Memory B cell (primary cell): ENCODE measurements at regions not wholly inside any gene's neighbourhood (a gene's known extent, or its start where the extent isn't known, plus 50 kb on each side); places are given as distances from the start of the nearest gene placed in this dataset.

Experiments
- ATAC-seq: fragments of 150-1000 bp; cut with Tn5 transposase; 2 replicates; pipeline ENCODE4 v1.10.0; 2021; ENCODE audit warnings: low read depth, mild to moderate bottlenecking, moderate library complexity
- DNase-seq, 2 donors: peaks; one replicate each; pipeline ENCODE4 v3.0.0; 2022; ENCODE audit warnings: low spot score in 2 of 2
- H3K27ac Mint-ChIP-seq: one replicate; pipeline ENCODE4 v1.8.0; 2022; ENCODE audit warnings: mild to moderate bottlenecking, moderate library complexity, mixed read lengths
- H3K27me3 Mint-ChIP-seq: one replicate; pipeline ENCODE4 v1.8.0; 2022; ENCODE audit warnings: mixed read lengths
- H3K36me3 Mint-ChIP-seq: one replicate; pipeline ENCODE4 v1.8.0; 2022; ENCODE audit warnings: mild to moderate bottlenecking, mixed read lengths
- H3K4me1 Mint-ChIP-seq: one replicate; pipeline ENCODE4 v1.8.0; 2022; ENCODE audit warnings: mixed read lengths
- H3K4me3 Mint-ChIP-seq: one replicate; pipeline ENCODE4 v1.8.0; 2022; ENCODE audit warnings: mild to moderate bottlenecking, moderate library complexity, mixed read lengths
- H3K9me3 Mint-ChIP-seq: one replicate; pipeline ENCODE4 v1.8.0; 2022; ENCODE audit warnings: mixed read lengths

DNA sequence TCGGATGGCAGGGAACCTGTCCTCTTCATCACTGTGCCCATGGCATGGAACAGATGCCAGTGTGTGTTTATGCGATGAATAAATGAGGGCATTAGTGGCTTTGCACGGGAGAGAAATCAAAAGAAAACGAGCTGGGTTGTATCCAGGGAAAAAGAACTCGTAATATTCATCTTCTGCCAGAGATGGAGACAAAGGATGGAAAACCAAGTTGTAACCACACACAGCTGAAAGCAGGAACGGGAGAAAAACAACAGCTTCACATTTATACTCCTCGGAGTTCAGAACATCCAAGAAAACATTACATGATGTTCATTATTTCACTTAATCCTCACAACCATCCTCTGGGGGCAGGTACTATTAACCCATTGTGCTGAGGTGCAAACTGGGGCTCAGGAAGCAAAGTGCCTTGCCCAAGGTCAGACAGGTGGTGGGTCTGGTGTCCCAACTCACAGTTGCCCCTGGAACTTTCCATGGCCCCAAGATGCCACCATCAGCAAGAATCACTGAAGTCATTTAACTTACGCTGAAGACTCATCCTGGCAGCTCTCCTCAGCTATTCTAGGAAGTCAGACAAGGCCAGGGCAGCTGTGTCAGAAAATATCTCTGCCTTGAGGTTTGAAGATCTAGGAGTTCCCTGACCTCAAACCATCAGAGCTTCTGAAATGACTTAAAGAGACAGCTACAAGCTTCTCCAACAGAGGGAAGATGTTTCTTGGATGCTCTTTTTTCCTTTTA is 250.4 kb downstream of the NSG2 start:
- no peak for ATAC-seq

DNA sequence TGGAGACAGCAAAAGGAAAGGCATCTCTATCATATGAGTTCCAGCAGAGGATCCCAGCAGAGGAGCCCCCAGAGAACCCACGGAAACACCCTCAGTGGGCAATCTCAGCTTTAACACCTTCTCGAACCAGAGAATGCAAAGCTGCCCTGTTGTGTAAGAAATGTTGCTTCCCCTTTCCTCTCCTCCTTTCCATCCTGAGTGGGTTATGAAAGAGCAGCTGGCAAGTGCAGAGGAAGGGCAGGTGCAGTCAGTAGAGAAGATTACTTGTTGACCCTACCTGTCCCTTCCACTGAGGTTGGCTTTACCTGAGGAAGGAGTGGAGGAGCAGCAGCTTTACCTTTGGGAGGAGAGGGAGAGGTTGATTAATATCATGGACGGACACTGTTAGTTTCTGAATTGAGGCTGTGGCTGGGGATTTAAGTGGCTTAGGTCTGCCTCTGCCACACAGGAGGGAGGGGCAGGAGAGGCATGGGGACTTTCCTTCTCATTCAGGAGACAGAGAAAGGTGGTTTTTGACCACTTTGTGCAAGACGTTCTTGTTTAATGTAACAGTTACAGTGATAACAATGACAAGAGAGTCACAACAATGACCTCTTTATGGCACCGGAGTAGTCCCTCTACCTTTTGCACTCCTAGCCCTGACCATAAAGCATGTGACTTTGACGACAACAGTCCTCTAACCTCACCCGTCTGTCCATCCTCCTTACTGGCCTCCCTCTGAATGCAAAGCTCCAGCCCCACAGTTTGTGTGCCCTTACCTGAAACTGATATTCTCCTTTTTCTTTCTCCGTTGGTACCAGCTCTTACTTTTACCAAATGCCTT is 254.8 kb downstream of the NSG2 start:
- DNase-seq (no peak), ATAC-seq (no peak)
- Mint-ChIP-seq H3K27ac (no peak overlapping the region), H3K36me3 (no peaks in the 10 kb centered on the region), H3K27me3 (peaks cover 5% of the 10 kb centered on the region), H3K4me3 (no peak overlapping the region), H3K9me3 (peaks cover 6% of the 10 kb centered on the region), H3K4me1 (no peaks in the 10 kb centered on the region)

More for the DNA sequence above, 250.4 kb downstream of the NSG2 start:
- Mint-ChIP-seq H3K4me3 (no peak overlapping the region), H3K36me3 (no peaks in the 10 kb centered on the region), H3K9me3 (peaks cover 8% of the 10 kb centered on the region), H3K27me3 (no peaks in the 10 kb centered on the region), H3K4me1 (no peaks in the 10 kb centered on the region), H3K27ac (peak overlapping the region; percentile 28)
- DNase-seq = no peak

DNA sequence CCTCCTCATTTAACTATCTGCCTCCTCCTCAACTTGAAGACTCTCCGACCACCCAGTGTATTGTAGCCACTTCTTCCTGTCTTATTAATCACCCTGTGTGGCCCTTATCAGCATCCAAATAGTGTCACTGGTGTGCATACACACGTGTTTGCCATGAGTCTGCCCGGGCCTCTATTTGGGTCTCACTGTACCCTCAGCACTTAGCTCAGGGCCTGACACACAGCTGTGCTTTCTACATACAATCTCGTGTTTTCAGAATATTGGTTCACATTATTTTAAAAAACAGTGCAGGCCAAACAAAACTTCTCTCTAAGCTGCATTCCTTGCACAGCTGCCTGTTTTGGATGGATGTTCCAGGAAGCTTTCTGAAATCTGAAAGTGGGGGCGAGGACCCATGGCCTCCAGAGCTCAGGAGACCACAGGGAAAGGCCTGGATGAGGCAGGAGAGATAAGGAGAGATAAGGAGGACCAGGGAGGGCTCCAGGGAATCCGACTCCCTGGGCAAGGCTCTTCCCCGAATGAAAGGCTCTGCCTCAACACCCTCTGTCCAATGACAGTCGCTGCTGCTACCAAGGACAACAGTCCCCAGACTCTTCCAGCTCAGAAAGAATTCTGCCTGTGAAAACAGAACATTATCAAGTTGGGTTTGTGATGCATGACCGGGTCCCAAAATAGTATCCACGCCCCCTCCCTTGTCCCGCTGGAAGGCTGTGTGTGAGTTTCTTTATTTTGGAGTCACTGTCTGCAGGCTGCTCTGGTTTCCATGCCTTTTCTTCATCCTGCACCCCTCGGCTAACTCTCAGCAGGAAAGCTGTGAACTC is 255.6 kb downstream of the NSG2 start:
- Mint-ChIP-seq H3K27me3 (peaks cover 12% of the 10 kb centered on the region), H3K27ac (no peak overlapping the region), H3K9me3 (peaks cover 6% of the 10 kb centered on the region), H3K36me3 (no peaks in the 10 kb centered on the region), H3K4me1 (no peaks in the 10 kb centered on the region), H3K4me3 (no peak overlapping the region)
- DNase-seq (no peak), ATAC-seq (no peak)

DNA sequence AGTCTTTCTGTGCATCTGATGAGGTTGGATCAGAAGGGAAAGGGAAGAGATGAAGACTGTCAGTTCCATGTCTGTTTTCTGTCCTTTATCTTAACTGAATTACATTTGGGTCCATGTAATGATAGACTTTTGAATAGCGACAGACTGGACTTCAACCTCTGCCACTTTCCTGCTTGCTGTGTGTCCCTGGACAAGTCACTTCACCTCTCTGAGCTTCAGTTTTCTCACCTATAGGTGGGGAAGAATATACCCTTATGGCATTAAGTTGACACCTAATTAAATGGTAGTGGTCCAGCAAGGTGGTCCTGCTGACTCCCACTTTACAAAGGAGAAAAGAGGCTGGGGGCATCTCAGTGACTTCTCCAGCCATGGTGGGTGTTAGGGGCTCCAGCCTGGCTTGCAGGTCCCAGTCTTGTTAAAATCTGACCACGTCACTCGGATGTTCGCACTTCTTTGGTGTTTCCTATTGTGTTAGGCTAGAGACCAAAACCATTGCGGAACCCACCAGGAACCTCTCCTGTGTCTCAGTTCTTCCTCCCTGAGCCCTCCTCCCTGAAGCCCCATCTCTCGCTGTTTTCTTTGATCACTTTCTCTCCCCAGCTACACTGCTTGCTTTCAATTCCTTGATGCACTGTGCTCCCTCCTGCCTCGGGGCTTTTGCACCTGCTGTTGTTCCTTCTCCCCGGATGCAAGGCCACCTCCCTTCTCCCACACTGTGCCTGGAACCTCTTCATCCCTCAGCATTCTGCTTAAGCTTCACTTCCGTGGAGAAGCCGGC is 256.5 kb downstream of the NSG2 start:
- peaks cover 6% of the 10 kb centered on the region for H3K9me3 Mint-ChIP-seq
- no peak overlapping the region for H3K4me3 Mint-ChIP-seq
- ATAC-seq (no peak), DNase-seq (no peak)
- H3K27me3 Mint-ChIP-seq = peaks cover 12% of the 10 kb centered on the region
- H3K4me1 Mint-ChIP-seq = no peaks in the 10 kb centered on the region
- no peak overlapping the region for H3K27ac Mint-ChIP-seq
- H3K36me3 Mint-ChIP-seq = no peaks in the 10 kb centered on the region

- H3K27me3 Mint-ChIP-seq = peaks cover 12% of the 10 kb centered on the region
- DNase-seq (no peak), ATAC-seq (no peak)
- H3K9me3 Mint-ChIP-seq = peaks cover 6% of the 10 kb centered on the region
- H3K4me3 Mint-ChIP-seq = no peak overlapping the region
- H3K27ac Mint-ChIP-seq = no peak overlapping the region
- H3K36me3 Mint-ChIP-seq = no peaks in the 10 kb centered on the region
- no peaks in the 10 kb centered on the region for H3K4me1 Mint-ChIP-seq
Observed at GRCh38 chr5:174303035-174303434, 257.5 kb downstream of the NSG2 start.

DNA sequence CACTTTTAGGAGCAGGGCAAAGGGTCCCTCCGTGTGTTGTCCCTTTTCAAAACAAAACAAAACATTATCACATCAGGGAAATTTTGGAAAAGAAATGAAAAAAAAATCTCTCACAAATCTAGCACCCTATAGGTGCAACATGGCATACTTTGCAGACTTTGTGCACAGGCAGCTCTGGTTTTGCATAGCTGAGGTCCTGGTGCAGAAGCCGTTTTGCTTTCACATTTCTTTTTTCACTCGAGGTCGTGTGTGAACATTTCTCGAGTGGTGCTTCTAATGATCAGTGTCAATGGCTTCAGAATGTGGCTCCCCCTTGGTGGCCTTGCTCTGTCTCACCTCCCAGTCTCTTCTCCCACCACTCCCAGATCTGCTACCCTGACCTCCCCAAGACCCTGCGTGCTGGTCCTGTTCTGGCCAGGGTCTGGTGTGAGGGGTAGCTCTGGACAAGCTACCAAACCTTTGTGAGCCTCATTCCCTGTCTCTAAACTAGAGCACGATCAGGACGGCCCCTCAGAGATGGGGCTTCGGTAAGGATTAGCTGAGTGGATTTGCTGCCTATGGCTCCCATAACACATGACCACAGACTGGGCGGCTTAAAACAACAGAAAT is 258.0 kb downstream of the NSG2 start:
- H3K27ac Mint-ChIP-seq = no peak overlapping the region
- H3K27me3 Mint-ChIP-seq = peaks cover 12% of the 10 kb centered on the region
- H3K4me3 Mint-ChIP-seq = no peak overlapping the region
- ATAC-seq (no peak), DNase-seq (no peak)
- H3K9me3 Mint-ChIP-seq = peaks cover 4% of the 10 kb centered on the region
- H3K36me3 Mint-ChIP-seq = no peaks in the 10 kb centered on the region
- no peaks in the 10 kb centered on the region for H3K4me1 Mint-ChIP-seq

DNA sequence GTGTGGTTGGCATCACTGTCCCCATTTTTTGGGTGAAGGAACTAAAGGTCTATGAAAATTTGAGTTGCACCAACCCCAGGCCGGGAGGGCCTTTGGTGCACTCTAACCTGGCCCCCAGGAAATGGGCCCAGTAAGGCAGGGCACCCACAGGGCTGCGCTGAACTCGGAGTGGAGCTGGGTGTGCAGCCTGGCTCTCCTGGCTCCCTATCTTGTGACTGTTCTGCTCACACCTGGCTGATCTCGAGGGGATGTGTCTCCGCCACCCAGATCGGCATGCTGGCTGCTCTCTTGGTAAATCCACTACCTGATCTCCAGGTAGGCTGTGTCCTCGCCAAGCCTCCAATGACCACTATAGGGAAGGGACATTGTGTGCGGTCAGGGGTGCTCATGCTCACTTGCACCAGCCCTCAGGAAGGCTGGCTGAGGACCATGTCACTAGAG is 259.8 kb downstream of the NSG2 start:
- no peak overlapping the region for H3K27ac Mint-ChIP-seq

GRCh38 chr5:174306345-174307030 is 261.0 kb downstream of the NSG2 start:
- ATAC-seq (no peak), DNase-seq (no peak)
- Mint-ChIP-seq H3K36me3 (peaks cover 2% of the 10 kb centered on the region), H3K4me3 (no peak overlapping the region), H3K27me3 (peaks cover 18% of the 10 kb centered on the region), H3K9me3 (no peaks in the 10 kb centered on the region), H3K4me1 (peaks cover 3% of the 10 kb centered on the region), H3K27ac (no peak overlapping the region)

More for the DNA sequence above, 259.8 kb downstream of the NSG2 start:
- Mint-ChIP-seq H3K9me3 (no peaks in the 10 kb centered on the region), H3K4me3 (no peak overlapping the region), H3K36me3 (no peaks in the 10 kb centered on the region), H3K4me1 (no peaks in the 10 kb centered on the region), H3K27me3 (peaks cover 14% of the 10 kb centered on the region)
- no peak for DNase-seq
- no peak for ATAC-seq

DNA sequence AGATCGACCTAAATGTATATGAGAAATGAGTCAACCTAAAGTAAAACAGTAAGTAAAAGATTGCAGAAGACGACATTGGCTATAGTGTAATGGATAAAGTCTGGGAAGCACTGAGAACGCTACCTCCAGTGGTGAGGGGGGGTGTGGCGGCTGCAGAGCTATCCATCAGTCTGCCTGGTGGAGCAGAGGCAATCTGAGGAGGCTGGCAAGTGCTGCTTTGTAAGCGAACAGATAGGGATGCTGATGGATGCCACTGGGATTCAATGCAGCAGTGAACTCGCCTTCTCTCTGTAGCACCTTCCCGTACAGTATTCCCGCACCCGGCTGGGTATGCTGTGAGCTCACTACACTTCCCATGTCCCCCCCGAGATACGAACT is 261.5 kb downstream of the NSG2 start:
- Mint-ChIP-seq H3K27ac (no peak overlapping the region), H3K36me3 (peaks cover 2% of the 10 kb centered on the region), H3K9me3 (no peaks in the 10 kb centered on the region), H3K4me3 (no peak overlapping the region), H3K27me3 (peaks cover 18% of the 10 kb centered on the region), H3K4me1 (peaks cover 3% of the 10 kb centered on the region)
- ATAC-seq = no peak
- DNase-seq = no peak

- ATAC-seq (no peak), DNase-seq (no peak)
- H3K9me3 Mint-ChIP-seq = no peaks in the 10 kb centered on the region
- peaks cover 2% of the 10 kb centered on the region for H3K36me3 Mint-ChIP-seq
- H3K4me3 Mint-ChIP-seq = no peak overlapping the region
- peaks cover 20% of the 10 kb centered on the region for H3K27me3 Mint-ChIP-seq
- no peak overlapping the region for H3K27ac Mint-ChIP-seq
- peaks cover 3% of the 10 kb centered on the region for H3K4me1 Mint-ChIP-seq
Observed at GRCh38 chr5:174307656-174308271, 262.3 kb downstream of the NSG2 start.

GRCh38 chr5:174309131-174309795 is 263.8 kb downstream of the NSG2 start:
- no peak for ATAC-seq
- no peaks in the 10 kb centered on the region for H3K9me3 Mint-ChIP-seq
- peaks cover 2% of the 10 kb centered on the region for H3K36me3 Mint-ChIP-seq
- no peak overlapping the region for H3K27ac Mint-ChIP-seq
- peaks cover 20% of the 10 kb centered on the region for H3K27me3 Mint-ChIP-seq
- DNase-seq = no peak
- H3K4me3 Mint-ChIP-seq = no peak overlapping the region
- peaks cover 3% of the 10 kb centered on the region for H3K4me1 Mint-ChIP-seq

- Mint-ChIP-seq H3K4me3 (no peak overlapping the region), H3K27ac (no peak overlapping the region), H3K9me3 (no peaks in the 10 kb centered on the region), H3K36me3 (peaks cover 2% of the 10 kb centered on the region), H3K27me3 (peaks cover 21% of the 10 kb centered on the region), H3K4me1 (peaks cover 3% of the 10 kb centered on the region)
- no peak for ATAC-seq
- no peak for DNase-seq
Observed at GRCh38 chr5:174310243-174310642, 264.7 kb downstream of the NSG2 start.
